Muscle of leg (tissue), 3 donors: ENCODE measurements at regions not wholly inside any gene's neighbourhood (a gene's known extent, or its start where the extent isn't known, plus 50 kb on each side); places are given as distances from the start of the nearest gene placed in this dataset.

Experiments used
- DNase-seq: peaks from one replicate; pipeline ENCODE4 v3.0.0; 2013
- H3K27ac ChIP-seq: one replicate; pipeline ENCODE4 v1.5.1; 2013; ENCODE audit warnings: mild to moderate bottlenecking, low read length, control low read depth
- H3K27me3 ChIP-seq: one replicate; pipeline ENCODE4 v1.6.1; 2013; ENCODE audit warnings: low read length; ENCODE audit not compliant: control insufficient read depth, insufficient read depth
- H3K36me3 ChIP-seq: one replicate; pipeline ENCODE4 v1.6.1; 2013; ENCODE audit warnings: low read length; ENCODE audit not compliant: control insufficient read depth, insufficient read depth
- H3K4me1 ChIP-seq: one replicate; pipeline ENCODE4 v1.6.1; 2013; ENCODE audit warnings: low read length; ENCODE audit not compliant: control insufficient read depth, insufficient read depth
- H3K4me3 ChIP-seq: one replicate; pipeline ENCODE4 v1.5.1; 2013; ENCODE audit warnings: low read length, control low read depth
- H3K9me3 ChIP-seq: replicated peaks from 2 replicates; pipeline ENCODE4 v1.6.1; 2013; ENCODE audit warnings: low read depth, low read length; ENCODE audit not compliant: control insufficient read depth
- WGBS: methylation state at CpG from one replicate; pipeline ENCODE4 v1.1.5; 2013; ENCODE audit warnings: missing lambda C conversion rate; ENCODE audit not compliant: insufficient coverage; 5-methylcytosine and 5-hydroxymethylcytosine counted together

DNA sequence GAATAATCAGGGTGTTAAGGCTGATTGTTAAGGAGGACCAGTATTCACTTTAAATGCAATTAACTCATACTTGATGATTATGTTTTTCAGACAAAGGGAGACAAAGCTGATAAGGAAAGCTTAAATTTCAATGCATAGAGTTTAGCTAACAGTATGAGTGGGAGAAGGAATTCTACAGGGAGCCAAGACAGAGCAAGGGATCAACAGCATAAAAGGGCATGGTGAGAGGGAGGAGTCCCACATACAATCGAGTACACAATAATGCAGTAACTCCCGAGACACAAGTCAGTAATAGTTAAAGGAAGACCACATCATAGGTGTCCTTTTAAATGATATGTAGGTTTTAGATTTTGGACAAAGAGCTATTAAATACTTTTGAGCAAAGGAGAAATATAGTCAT, 191.7 kb upstream of the PTPRD start:
- no peaks in the 10 kb centered on the region for H3K4me1 ChIP-seq

DNA sequence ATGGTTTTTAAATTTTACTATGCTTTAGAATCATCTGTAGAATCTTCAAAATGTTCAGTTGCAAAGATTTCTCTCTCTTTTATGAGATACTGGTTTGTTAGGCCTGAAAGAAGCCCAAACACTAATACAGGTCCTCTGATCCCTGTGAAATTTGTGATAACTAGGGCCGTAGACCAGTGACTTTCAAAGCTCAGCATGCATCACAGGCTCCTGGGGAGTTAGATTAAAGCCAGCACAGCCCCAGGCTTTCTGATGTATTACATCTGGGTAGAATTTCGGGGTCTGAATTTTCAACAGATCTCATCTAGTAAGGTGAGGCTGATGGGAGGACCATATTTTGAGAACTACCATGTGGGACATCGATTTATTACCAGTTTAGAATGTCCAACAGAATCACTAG, 194.1 kb upstream of the PTPRD start:
- Histone ChIP-seq H3K4me3 (no peak overlapping the region), H3K36me3 (no peaks in the 10 kb centered on the region), H3K9me3 (peaks cover 8% of the 10 kb centered on the region), H3K27ac (no peak overlapping the region), H3K27me3 (no peaks in the 10 kb centered on the region), H3K4me1 (no peaks in the 10 kb centered on the region)
- no CpG with 5 or more reads among the region's 3 CpGs for WGBS
- no peak for DNase-seq

More for the DNA sequence above, 191.7 kb upstream of the PTPRD start:
- no peaks in the 10 kb centered on the region for H3K36me3 ChIP-seq
- no CpG with 5 or more reads among the region's 2 CpGs for WGBS
- no peak for DNase-seq
- peaks cover 8% of the 10 kb centered on the region for H3K9me3 ChIP-seq
- H3K27me3 ChIP-seq = no peaks in the 10 kb centered on the region
- no peak overlapping the region for H3K4me3 ChIP-seq
- no peak overlapping the region for H3K27ac ChIP-seq

DNA sequence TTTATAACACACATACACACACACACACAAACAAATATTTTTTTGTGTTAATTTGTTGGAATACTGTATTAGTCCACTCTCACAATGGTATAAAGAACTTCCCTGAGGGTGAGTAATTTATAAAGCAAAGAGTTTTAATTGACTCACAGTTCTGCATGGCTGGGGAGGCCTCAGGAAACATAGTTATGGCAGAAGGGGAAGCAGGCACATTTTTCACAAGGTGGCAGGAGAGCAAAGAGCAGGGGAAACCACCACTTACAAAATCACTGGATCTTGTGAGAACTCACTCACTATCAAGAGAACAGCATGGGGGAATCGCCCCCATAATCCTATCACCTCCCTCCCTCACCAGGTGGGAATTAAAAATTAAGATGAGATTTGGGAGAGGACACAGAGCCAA, 205.4 kb upstream of the PTPRD start:
- WGBS = no CpG with 5 or more reads among the region's 1 CpG
- H3K27me3 ChIP-seq = no peaks in the 10 kb centered on the region
- H3K36me3 ChIP-seq = no peaks in the 10 kb centered on the region
- no peaks in the 10 kb centered on the region for H3K4me1 ChIP-seq
- no peak for DNase-seq
- peaks cover 6% of the 10 kb centered on the region for H3K9me3 ChIP-seq
- no peak overlapping the region for H3K4me3 ChIP-seq
- no peak overlapping the region for H3K27ac ChIP-seq

DNA sequence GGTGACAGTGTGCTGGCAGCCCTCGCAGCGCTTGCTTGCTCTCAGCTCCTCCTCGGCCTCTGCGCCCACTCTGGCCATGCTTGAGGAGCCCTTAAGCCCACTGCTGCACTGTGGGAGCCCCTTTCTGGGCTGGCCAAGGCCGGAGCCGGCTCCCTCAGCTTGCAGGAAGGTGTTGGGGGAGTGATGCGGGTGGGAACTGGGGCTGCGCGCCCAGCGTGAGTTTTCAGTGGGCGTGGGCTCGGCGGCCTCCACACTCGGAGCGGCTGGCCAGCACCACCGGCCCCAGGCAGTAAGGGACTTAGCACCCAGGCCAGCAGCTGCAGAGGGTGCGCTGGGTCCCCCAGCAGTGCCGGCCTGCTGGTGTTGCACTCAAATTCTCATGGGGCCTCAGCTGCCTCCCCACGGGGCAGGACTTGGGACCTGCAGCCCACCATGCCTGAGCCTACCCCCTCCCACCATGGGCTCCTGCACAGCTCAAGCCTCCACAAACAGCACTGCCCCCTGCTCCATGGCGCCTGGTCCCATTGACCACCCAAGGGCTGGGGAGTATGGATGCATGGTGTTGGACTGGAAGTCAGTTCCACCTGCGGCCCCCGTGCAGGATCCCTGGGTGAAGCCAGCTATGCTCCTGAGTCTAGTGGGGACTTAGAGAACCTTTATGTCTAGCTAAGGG, 223.1 kb upstream of the PTPRD start:
- Histone ChIP-seq H3K4me3 (no peak overlapping the region), H3K4me1 (no peaks in the 10 kb centered on the region), H3K27ac (no peak overlapping the region), H3K27me3 (no peaks in the 10 kb centered on the region), H3K36me3 (no peaks in the 10 kb centered on the region), H3K9me3 (peaks cover 6% of the 10 kb centered on the region)
- WGBS = 90% methylated on average over 19 of the region's 22 CpGs
- DNase-seq = no peak

DNA sequence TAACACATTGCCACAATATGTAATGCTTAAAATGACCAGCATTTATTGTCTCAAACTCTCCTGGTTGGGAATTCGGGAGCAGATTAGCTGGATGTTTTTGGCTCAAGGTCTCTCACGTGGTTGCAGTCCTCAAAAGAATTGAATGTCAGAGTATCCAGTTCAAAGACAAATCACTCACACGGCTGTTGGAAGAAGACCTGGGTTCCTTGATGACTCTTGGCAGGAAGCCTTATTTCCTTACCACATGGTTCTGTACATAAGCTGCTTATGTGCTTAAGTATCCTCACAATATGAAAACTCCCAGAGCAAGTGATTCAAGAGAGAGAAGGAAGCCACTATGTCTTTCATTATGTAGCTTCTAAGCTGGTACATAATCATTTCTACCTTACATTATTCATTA, 230.3 kb upstream of the PTPRD start:
- H3K27me3 ChIP-seq = no peaks in the 10 kb centered on the region
- no peaks in the 10 kb centered on the region for H3K36me3 ChIP-seq
- peak; percentile 80 for DNase-seq
- WGBS = no CpG with 5 or more reads among the region's 3 CpGs
- no peaks in the 10 kb centered on the region for H3K4me1 ChIP-seq
- H3K4me3 ChIP-seq = no peak overlapping the region
- no peaks in the 10 kb centered on the region for H3K9me3 ChIP-seq
- no peak overlapping the region for H3K27ac ChIP-seq

DNA sequence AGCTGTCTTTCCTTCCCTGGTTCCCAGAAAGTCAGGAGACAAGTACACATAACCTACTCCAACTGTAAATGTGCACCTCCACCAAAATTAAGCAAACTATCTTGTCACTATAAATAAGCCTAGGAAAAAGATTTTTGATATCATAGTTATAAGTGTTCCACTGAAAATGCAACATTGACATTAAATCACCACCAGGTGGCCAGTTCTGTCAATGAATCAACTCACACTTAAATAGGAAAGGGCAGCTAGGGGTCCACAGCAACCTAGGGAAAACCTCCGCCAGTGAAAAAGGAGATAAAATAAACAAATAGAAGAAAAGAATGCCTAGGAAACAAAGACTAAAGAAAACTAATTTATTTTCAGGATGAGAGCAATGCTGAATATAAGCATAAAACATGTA, 243.0 kb upstream of the PTPRD start:
- no CpG with 5 or more reads among the region's 1 CpG for WGBS
- no peaks in the 10 kb centered on the region for H3K9me3 ChIP-seq
- DNase-seq = peak; percentile 2
- H3K4me3 ChIP-seq = no peak overlapping the region
- no peak overlapping the region for H3K27ac ChIP-seq
- H3K27me3 ChIP-seq = no peaks in the 10 kb centered on the region
- no peaks in the 10 kb centered on the region for H3K36me3 ChIP-seq
- no peaks in the 10 kb centered on the region for H3K4me1 ChIP-seq

DNA sequence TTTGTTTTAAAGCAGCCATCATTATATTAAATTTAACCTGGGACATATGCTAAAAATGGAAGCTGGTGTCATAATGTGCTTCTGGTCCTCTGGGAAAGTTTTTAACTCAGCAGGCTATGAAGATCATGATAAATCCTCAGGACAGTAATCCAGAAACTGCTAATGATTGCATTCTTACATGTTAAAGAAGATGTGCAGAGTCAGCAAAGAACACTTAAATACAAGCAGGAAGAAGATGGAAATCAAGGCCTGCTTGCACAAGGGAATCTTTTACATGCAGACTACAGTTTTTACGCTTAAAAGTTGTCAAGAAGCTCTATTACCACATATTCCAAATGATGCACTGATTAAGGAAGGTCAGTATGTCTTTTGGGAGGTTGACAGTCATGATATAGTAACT, 246.0 kb upstream of the PTPRD start:
- Histone ChIP-seq H3K27ac (no peak overlapping the region), H3K27me3 (no peaks in the 10 kb centered on the region), H3K4me3 (no peak overlapping the region), H3K4me1 (no peaks in the 10 kb centered on the region), H3K9me3 (no peaks in the 10 kb centered on the region), H3K36me3 (no peaks in the 10 kb centered on the region)
- DNase-seq = no peak
- WGBS = no CpG with 5 or more reads among the region's 1 CpG

DNA sequence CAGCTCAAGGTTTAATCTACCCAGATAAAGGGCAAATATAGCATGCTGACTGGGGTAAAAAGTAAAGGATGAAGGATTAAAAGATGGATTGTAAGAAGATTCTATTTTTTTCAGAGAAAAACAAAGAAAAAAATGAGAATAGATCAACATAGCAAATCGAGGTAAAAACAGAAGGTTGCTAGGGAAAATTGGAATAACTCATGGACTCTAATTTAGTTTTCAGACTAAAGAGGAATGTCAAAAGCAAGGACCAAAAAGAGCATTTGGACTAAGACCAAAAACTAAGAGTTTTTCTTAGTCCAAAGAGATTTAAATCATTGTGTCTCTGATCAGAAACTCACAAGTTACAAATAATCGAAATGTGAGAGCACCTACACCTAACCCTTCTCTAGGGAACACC, 250.7 kb upstream of the PTPRD start:
- Histone ChIP-seq H3K4me3 (no peak overlapping the region), H3K4me1 (no peaks in the 10 kb centered on the region), H3K27me3 (no peaks in the 10 kb centered on the region), H3K27ac (no peak overlapping the region), H3K36me3 (no peaks in the 10 kb centered on the region), H3K9me3 (no peaks in the 10 kb centered on the region)
- peak; percentile 64 for DNase-seq
- no CpG with 5 or more reads among the region's 2 CpGs for WGBS

DNA sequence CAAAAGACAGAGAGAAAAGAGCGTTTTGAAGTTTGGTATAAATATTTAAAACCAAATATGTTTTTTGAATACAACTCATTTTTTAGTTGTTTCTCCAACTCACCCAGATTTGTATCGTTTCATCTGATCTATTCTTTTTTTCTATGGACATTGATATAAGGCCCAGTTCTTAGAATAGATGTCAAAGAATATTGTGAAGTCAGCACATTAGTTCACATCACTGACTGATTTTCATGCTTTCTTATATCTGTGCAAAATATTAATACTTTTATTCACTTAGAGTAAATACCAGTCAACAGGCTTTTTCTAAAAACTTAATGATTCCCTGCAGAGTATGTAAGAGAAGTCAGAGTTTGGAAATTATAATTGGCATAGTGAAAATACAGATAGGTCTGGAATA, 254.4 kb upstream of the PTPRD start:
- Histone ChIP-seq H3K27me3 (no peaks in the 10 kb centered on the region), H3K4me1 (no peaks in the 10 kb centered on the region), H3K27ac (no peak overlapping the region), H3K36me3 (no peaks in the 10 kb centered on the region), H3K4me3 (no peak overlapping the region), H3K9me3 (no peaks in the 10 kb centered on the region)
- no peak for DNase-seq
- WGBS = no CpG with 5 or more reads among the region's 2 CpGs

DNA sequence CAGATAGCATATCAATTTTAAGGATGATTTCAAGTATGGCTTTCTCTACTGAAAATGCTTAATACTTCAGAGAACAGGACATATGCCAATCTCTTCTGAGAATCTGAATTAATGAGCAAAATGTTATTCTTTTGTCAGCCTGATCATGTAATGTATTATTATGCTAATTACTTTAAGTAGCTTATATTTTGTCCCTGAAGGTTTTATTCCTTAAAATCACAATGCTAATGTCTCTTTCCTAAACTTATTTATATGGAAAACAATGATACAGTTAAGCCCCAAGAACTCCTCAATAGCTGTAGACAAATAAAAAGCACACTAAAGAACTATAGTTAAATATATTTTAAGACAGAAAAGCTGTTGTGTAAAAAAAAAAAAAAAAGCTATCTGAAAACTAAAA, 256.9 kb upstream of the PTPRD start:
- Histone ChIP-seq H3K27ac (no peak overlapping the region), H3K9me3 (no peaks in the 10 kb centered on the region), H3K36me3 (no peaks in the 10 kb centered on the region), H3K4me1 (no peaks in the 10 kb centered on the region), H3K4me3 (no peak overlapping the region), H3K27me3 (no peaks in the 10 kb centered on the region)
- DNase-seq = no peak

DNA sequence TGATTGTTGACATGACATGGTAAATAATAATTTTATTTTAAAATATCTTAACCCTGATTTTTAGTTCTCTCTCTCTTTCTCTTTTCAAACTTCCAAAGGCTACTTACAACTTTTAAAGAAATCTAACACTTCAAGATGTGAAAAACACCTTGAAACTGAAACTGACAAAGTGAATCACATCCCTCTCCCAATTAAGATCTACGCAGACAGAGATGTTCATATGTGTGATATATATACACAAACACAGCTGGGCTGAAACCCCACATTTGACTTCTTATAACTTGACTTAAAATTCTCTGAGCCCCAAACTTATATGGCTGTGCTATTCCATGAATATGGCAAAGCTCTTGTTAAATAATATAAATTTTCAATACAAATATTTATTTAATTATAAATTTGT, 261.2 kb upstream of the PTPRD start:
- no peak overlapping the region for H3K4me3 ChIP-seq
- no CpG with 5 or more reads among the region's 1 CpG for WGBS
- H3K36me3 ChIP-seq = no peaks in the 10 kb centered on the region
- H3K27me3 ChIP-seq = no peaks in the 10 kb centered on the region
- H3K9me3 ChIP-seq = no peaks in the 10 kb centered on the region
- H3K27ac ChIP-seq = no peak overlapping the region
- no peak for DNase-seq
- no peaks in the 10 kb centered on the region for H3K4me1 ChIP-seq
